Heart right ventricle (tissue), 16 donors: ENCODE measurements at regions not wholly inside any gene's neighbourhood (a gene's known extent, or its start where the extent isn't known, plus 50 kb on each side); places are given as distances from the start of the nearest gene placed in this dataset.

ENCODE experiments used
- ATAC-seq, 8 donors: fragments of 200-7000 bp; cut with Tn5 transposase; one replicate each; pipeline ENCODE4 v1.9.1; 2020; ENCODE audit warnings: mild to moderate bottlenecking in 8 of 8, moderate library complexity in 8 of 8, moderate number of reproducible peaks in 1 of 8
- DNase-seq, 2 donors: peaks; one replicate each; pipeline ENCODE4 v3.0.0-alpha.2; 2020
- H3K27ac ChIP-seq, 10 donors: fragments of 200-600 bp; sonication (generic) in 2 of 10; one replicate each; pipeline versions ENCODE4 v1.5.0 to v1.8.0; 2020 to 2022; ENCODE audit warnings: mild to moderate bottlenecking in 3 of 10
- H3K27me3 ChIP-seq, 7 donors: fragments of 200-600 bp; one replicate each; pipeline ENCODE4 v1.8.0; 2021 to 2022; ENCODE audit warnings: mild to moderate bottlenecking in 2 of 7
- H3K36me3 ChIP-seq, 9 donors: fragments of 200-600 bp; sonication (generic) in 1 of 9; one replicate each; pipeline versions ENCODE4 v1.5.0 to v1.8.0; 2020 to 2022; ENCODE audit warnings: mild to moderate bottlenecking in 2 of 9
- H3K4me1 ChIP-seq, 9 donors: fragments of 200-600 bp; sonication (generic) in 1 of 9; one replicate each; pipeline versions ENCODE4 v1.5.0 to v1.8.0; 2020 to 2022; ENCODE audit warnings: mild to moderate bottlenecking in 4 of 9
- H3K4me3 ChIP-seq, 10 donors: fragments of 200-600 bp; sonication (generic) in 2 of 10; one replicate each; pipeline versions ENCODE4 v1.5.0 to v1.8.0; 2020 to 2022; ENCODE audit warnings: mild to moderate bottlenecking in 7 of 10, moderate library complexity in 2 of 10
- H3K9me3 ChIP-seq, 11 donors: fragments of 200-600 bp in 10 of 11; sonication (generic) in 2 of 11; one replicate each; pipeline versions ENCODE4 v1.5.0 to v1.8.0; 2013 to 2022; ENCODE audit warnings: mild to moderate bottlenecking in 2 of 11, control low read depth in 1 of 11, moderate library complexity in 1 of 11
- WGBS, 2 donors: extraction: QIAGEN DNeasy Blood & Tissue Kit; methylation state at CpG; one replicate each; pipeline ENCODE4 v1.1.7; 2013; ENCODE audit warnings: inconsistent platforms in 1 of 2; 5-methylcytosine and 5-hydroxymethylcytosine counted together
- intact Hi-C, 10 donors: fragments of 100-400 bp; cut with DNase I; formaldehyde crosslinking; loops; one replicate each; pipeline versions ENCODE4 v1.11.1 to v1.14.2; 2022
- TF ChIP-seq, protein P1 (sequence below), 9 donors: fragments of 200-600 bp; sonication (generic) in 2 of 9; IDR thresholded peaks; one replicate each; pipeline versions ENCODE4 v1.5.0 to v1.8.0; 2021 to 2022; ENCODE audit warnings: antibody characterized with exemption in 9 of 9, mild to moderate bottlenecking in 5 of 9, moderate library complexity in 1 of 9
- donor health status: Arrhythmogenic right ventricular cardiomyopathy.
- donor health status: ischemic (EF 13 %, LVEDD 7.1; RV severe dilation, severe dysfunction).
- donor health status: healthy with polysubstance abuse.
- donor health status: DM: no; HTN: yes; CAD: no.
- donor health status: DM: no; HTN: no; CAD: no.
- donor health status: ischemic (EF 25% LVEDD 6.9; RV normal size, moderate dysfunction).
- donor health status: ischemic (EF 25% LVEDD 5.7; RV mildly dilated, moderate dysfunction).
- donor health status: healthy.
- donor health status: DM: yes; HTN: yes; CAD: no.
- donor health status: Ischemic cardiomyopathy.
- donor health status: ischemic (EF 35%, LVEDD 5.7; RV mildly dilated, moderate dysfunction).
- donor health status: nonischemic (EF 11% LVEDD 7.7; RV severe dilation, severe dysfunction).
- donor health status: DM: yes; HTN: yes; CAD: no.
- donor health status: PGD.
- donor health status: ischemic (EF 29% LVEDD 5.4; RV normal size, mild dysfunction).
- donor health status: nonischemic (EF 23%, LVEDD 6.1; RV moderate dilation, normal function).

- H3K4me1 ChIP-seq = no peaks in the 10 kb centered on the region
- TF ChIP-seq, protein P1, sequence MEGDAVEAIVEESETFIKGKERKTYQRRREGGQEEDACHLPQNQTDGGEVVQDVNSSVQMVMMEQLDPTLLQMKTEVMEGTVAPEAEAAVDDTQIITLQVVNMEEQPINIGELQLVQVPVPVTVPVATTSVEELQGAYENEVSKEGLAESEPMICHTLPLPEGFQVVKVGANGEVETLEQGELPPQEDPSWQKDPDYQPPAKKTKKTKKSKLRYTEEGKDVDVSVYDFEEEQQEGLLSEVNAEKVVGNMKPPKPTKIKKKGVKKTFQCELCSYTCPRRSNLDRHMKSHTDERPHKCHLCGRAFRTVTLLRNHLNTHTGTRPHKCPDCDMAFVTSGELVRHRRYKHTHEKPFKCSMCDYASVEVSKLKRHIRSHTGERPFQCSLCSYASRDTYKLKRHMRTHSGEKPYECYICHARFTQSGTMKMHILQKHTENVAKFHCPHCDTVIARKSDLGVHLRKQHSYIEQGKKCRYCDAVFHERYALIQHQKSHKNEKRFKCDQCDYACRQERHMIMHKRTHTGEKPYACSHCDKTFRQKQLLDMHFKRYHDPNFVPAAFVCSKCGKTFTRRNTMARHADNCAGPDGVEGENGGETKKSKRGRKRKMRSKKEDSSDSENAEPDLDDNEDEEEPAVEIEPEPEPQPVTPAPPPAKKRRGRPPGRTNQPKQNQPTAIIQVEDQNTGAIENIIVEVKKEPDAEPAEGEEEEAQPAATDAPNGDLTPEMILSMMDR (IDR thresholded peaks at IDR 0.05) = no peak
- WGBS, 2 donors = 79 to 80% methylated on average over 1 of the region's 1 CpG
- H3K9me3 ChIP-seq = no peaks in the 10 kb centered on the region
- ATAC-seq = no peak
- H3K36me3 ChIP-seq = no peaks in the 10 kb centered on the region
- no peak for DNase-seq
- H3K27me3 ChIP-seq = no peaks in the 10 kb centered on the region
- H3K27ac ChIP-seq = no peak overlapping the region
- no peak overlapping the region for H3K4me3 ChIP-seq
- intact Hi-C loops = no loop called here
These were observed 77.3 kb upstream of the CLNK start for GRCh38 chr4:10761903-10762302.

GRCh38 chr4:10760086-10760485, 75.5 kb upstream of the CLNK start:
- no peaks in the 10 kb centered on the region for H3K4me1 ChIP-seq
- no peak overlapping the region for H3K4me3 ChIP-seq
- TF ChIP-seq, protein P1 (IDR thresholded peaks at IDR 0.05) = no peak
- DNase-seq (no peak), ATAC-seq (no peak)
- intact Hi-C loops = no loop called here
- H3K9me3 ChIP-seq = no peaks in the 10 kb centered on the region
- WGBS, 2 donors = 58 to 67% methylated on average over 3 of the region's 3 CpGs
- no peaks in the 10 kb centered on the region for H3K36me3 ChIP-seq
- no peaks in the 10 kb centered on the region for H3K27me3 ChIP-seq
- H3K27ac ChIP-seq = no peak overlapping the region

DNA sequence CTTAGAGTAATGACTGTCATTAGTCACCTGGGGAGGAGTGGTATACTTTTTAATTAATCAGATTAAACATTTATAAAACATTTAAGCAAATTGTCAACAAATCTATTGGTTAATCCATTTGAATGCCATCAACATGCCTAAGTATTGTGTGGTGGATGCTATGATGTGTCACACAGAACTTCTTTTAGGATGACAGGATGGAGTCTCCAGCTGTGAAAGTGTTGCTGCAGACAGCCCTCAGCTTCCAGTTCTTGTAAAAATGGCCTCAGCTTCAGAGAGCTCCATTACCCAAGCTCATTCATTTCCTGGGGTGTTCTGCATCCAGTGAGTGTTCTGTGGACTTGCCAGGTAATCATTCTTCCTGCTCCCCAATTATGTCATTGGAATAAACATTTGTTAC, 74.3 kb upstream of the CLNK start:
- ATAC-seq = no peak
- Histone ChIP-seq H3K36me3 (no peaks in the 10 kb centered on the region), H3K27ac (no peak overlapping the region), H3K4me1 (no peaks in the 10 kb centered on the region), H3K9me3 (no peaks in the 10 kb centered on the region), H3K27me3 (no peaks in the 10 kb centered on the region), H3K4me3 (no peak overlapping the region)
- intact Hi-C loops = no loop called here
- TF ChIP-seq, protein P1 (IDR thresholded peaks at IDR 0.05) = no peak
- no peak for DNase-seq

DNA sequence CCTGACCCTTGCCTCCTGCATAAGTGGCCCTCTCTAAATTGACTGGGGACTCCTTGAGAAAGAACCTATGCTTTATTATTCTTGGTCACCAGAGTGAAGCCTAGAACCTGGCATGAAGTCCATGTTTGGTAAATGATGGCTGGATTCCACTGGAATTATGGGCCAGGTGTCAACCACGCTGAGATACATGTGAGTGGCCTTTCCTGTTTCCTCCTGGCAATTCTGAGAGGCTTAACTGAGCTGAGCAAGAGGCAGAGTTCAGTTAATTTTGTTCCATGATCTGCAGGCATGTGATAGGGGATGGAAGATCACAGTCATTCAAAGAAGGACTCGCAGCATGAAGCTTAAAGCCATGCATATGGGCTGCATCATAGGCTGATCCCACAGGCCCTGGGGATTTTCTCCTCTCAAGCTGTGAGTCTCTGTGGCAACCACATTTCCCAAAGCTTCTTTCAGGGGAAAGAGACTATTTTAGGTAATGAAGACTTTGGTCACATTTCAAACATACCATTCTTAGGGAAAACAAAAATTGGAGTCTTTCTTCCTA, 69.4 kb upstream of the CLNK start:
- TF ChIP-seq, protein P1 (IDR thresholded peaks at IDR 0.05) = no peak
- Histone ChIP-seq H3K4me3 (no peak overlapping the region), H3K36me3 (no peaks in the 10 kb centered on the region), H3K4me1 (no peaks in the 10 kb centered on the region), H3K27me3 (no peaks in the 10 kb centered on the region), H3K9me3 (no peaks in the 10 kb centered on the region), H3K27ac (no peak overlapping the region)
- intact Hi-C loops = no loop called here
- 73 to 75% methylated on average over 2 of the region's 2 CpGs for WGBS, 2 donors
- no peak for ATAC-seq
- no peak for DNase-seq
